Naive thymus-derived CD8-positive, alpha-beta T cell (primary cell): ENCODE measurements at regions not wholly inside any gene's neighbourhood (a gene's known extent, or its start where the extent isn't known, plus 50 kb on each side); places are given as distances from the start of the nearest gene placed in this dataset.

Source experiments
- ATAC-seq, 2 donors: fragments of 150-1000 bp; cut with Tn5 transposase in 1 of 2; sonication (Bioruptor Pico), chemical (Tn5 transposase) in 1 of 2; 1 replicate in 1 of 2; 2 replicates in 1 of 2; pipeline ENCODE4 v1.10.0; 2021; ENCODE audit warnings: mild to moderate bottlenecking in 2 of 2, moderate library complexity in 2 of 2
- POLR2A ChIA-PET: fragments of 350-600 bp; sonication (Branson Sonifier 250); formaldehyde crosslinking; loops from one replicate; lab custom pipeline; 2021; ENCODE audit warnings: antibody characterized with exemption; lab: Charles Lee
- DNase-seq, 10 donors: peaks; one replicate each; pipeline versions ENCODE4 v3.0.0 to v3.0.0-alpha.2; 2020 to 2022
- H3K27ac Mint-ChIP-seq, 10 donors: one replicate each; pipeline ENCODE4 v1.8.0; 2020 to 2022; ENCODE audit warnings: mild to moderate bottlenecking in 10 of 10, mixed read lengths in 10 of 10, moderate library complexity in 4 of 10, inconsistent platforms in 1 of 10
- H3K27me3 Mint-ChIP-seq, 5 donors: one replicate each; pipeline ENCODE4 v1.8.0; 2021 to 2022; ENCODE audit warnings: mixed read lengths in 5 of 5
- H3K36me3 Mint-ChIP-seq, 3 donors: one replicate each; pipeline ENCODE4 v1.8.0; 2020 to 2022; ENCODE audit warnings: mixed read lengths in 3 of 3, mild to moderate bottlenecking in 2 of 3, inconsistent platforms in 1 of 3
- H3K4me1 Mint-ChIP-seq, 4 donors: one replicate each; pipeline ENCODE4 v1.8.0; 2021 to 2022; ENCODE audit warnings: mixed read lengths in 4 of 4
- H3K4me3 Mint-ChIP-seq, 10 donors: one replicate each; pipeline ENCODE4 v1.8.0; 2020 to 2022; ENCODE audit warnings: mild to moderate bottlenecking in 10 of 10, mixed read lengths in 10 of 10, moderate library complexity in 6 of 10, inconsistent platforms in 1 of 10
- H3K9me3 Mint-ChIP-seq, 9 donors: one replicate each; pipeline ENCODE4 v1.8.0; 2020 to 2022; ENCODE audit warnings: mixed read lengths in 9 of 9, mild to moderate bottlenecking in 3 of 9, inconsistent platforms in 1 of 9, moderate library complexity in 1 of 9

GRCh38 chrX:138534410-138534809, 177.1 kb downstream of the FGF13 start:
- DNase-seq (no peak), ATAC-seq (no peak)
- H3K9me3 Mint-ChIP-seq: peaks cover 0 to 4% (median 0%) of the 10 kb centered on the region in 9 donors
- H3K27me3 Mint-ChIP-seq: no peaks in the 10 kb centered on the region
- no peak overlapping the region for H3K4me3 Mint-ChIP-seq
- POLR2A ChIA-PET: no interaction called here
- H3K27ac Mint-ChIP-seq: peak overlapping the region in 1 of 10 donors; percentile 56
- no peaks in the 10 kb centered on the region for H3K36me3 Mint-ChIP-seq
- peaks cover 0 to 1% (median 0%) of the 10 kb centered on the region in 4 donors for H3K4me1 Mint-ChIP-seq

DNA sequence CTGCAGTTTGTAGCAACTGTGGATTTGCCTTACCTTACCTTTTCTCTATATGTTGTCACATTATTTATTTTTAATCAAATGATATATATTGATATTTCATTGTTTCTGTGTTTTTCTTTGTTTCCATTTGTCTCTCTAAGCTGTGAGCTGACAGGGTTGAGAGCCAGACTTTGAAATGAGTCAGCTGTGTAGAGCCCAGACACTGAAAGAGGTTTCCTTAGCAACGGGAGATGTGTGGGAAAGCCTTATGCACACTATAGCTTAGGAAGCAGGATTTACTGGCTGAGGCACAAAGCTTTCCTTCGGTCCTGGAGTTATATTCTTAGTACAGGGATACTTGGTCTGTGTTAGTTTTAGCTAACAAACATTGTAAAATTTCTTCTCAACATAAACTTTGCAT, 192.2 kb downstream of the FGF13 start:
- DNase-seq (no peak), ATAC-seq (no peak)
- Mint-ChIP-seq H3K9me3 (peaks cover 0 to 10% (median 0%) of the 10 kb centered on the region in 9 donors), H3K27ac (no peak overlapping the region), H3K36me3 (no peaks in the 10 kb centered on the region), H3K4me1 (no peaks in the 10 kb centered on the region), H3K4me3 (no peak overlapping the region), H3K27me3 (peaks cover 0 to 2% (median 0%) of the 10 kb centered on the region in 5 donors)
- POLR2A ChIA-PET: no interaction called here

- no peaks in the 10 kb centered on the region for H3K36me3 Mint-ChIP-seq
- POLR2A ChIA-PET: no interaction called here
- no peak for ATAC-seq
- peaks cover 0 to 14% (median 0%) of the 10 kb centered on the region in 9 donors for H3K9me3 Mint-ChIP-seq
- H3K4me1 Mint-ChIP-seq: no peaks in the 10 kb centered on the region
- H3K27ac Mint-ChIP-seq: no peak overlapping the region
- DNase-seq: no peak
- peaks cover 0 to 2% (median 0%) of the 10 kb centered on the region in 5 donors for H3K27me3 Mint-ChIP-seq
- H3K4me3 Mint-ChIP-seq: no peak overlapping the region
Observed at GRCh38 chrX:138504273-138504672, 207.2 kb downstream of the FGF13 start.

GRCh38 chrX:138492371-138492770, 219.1 kb downstream of the FGF13 start:
- Mint-ChIP-seq H3K4me3 (no peak overlapping the region), H3K27ac (no peak overlapping the region), H3K4me1 (no peaks in the 10 kb centered on the region), H3K9me3 (peaks cover 0 to 3% (median 0%) of the 10 kb centered on the region in 9 donors), H3K27me3 (no peaks in the 10 kb centered on the region), H3K36me3 (no peaks in the 10 kb centered on the region)
- DNase-seq (no peak), ATAC-seq (no peak)
- POLR2A ChIA-PET: no interaction called here

- Mint-ChIP-seq H3K27me3 (no peaks in the 10 kb centered on the region), H3K27ac (no peak overlapping the region), H3K4me3 (no peak overlapping the region), H3K36me3 (no peaks in the 10 kb centered on the region), H3K9me3 (peaks cover 0 to 3% (median 0%) of the 10 kb centered on the region in 9 donors), H3K4me1 (no peaks in the 10 kb centered on the region)
- ATAC-seq: no peak
- POLR2A ChIA-PET: no interaction called here
- DNase-seq: no peak
Observed at GRCh38 chrX:138487866-138488265, 223.7 kb downstream of the FGF13 start.

DNA sequence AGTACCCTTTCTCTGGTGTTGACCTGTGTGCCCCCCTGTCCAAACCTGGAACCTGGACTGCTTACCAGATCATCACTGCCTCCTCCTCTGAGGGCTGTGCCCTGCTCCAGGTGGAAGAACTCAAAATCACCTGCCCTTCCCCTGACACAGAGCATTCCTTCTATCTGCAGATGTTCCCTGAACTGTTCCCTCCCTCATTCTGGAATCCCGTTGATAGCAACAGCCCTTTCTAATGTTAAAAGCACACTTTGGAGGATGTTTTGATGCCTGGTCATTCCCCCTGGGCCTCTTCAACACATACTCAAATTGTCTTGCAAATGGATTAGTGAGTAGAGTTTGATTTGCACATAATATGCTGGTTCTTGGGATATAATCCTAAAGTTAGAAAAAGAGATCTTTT, 225.8 kb downstream of the FGF13 start:
- no peak for ATAC-seq
- POLR2A ChIA-PET: no interaction called here
- Mint-ChIP-seq H3K27me3 (no peaks in the 10 kb centered on the region), H3K36me3 (no peaks in the 10 kb centered on the region), H3K4me3 (no peak overlapping the region), H3K9me3 (no peaks in the 10 kb centered on the region), H3K27ac (no peak overlapping the region), H3K4me1 (no peaks in the 10 kb centered on the region)
- DNase-seq: peak in 1 of 10 donors; percentile 49

- no peaks in the 10 kb centered on the region for H3K27me3 Mint-ChIP-seq
- no peak overlapping the region for H3K4me3 Mint-ChIP-seq
- H3K27ac Mint-ChIP-seq: no peak overlapping the region
- POLR2A ChIA-PET: no interaction called here
- ATAC-seq (no peak), DNase-seq (no peak)
- no peaks in the 10 kb centered on the region for H3K9me3 Mint-ChIP-seq
- no peaks in the 10 kb centered on the region for H3K4me1 Mint-ChIP-seq
- no peaks in the 10 kb centered on the region for H3K36me3 Mint-ChIP-seq
Observed at GRCh38 chrX:138485224-138485623, 226.3 kb downstream of the FGF13 start.

DNA sequence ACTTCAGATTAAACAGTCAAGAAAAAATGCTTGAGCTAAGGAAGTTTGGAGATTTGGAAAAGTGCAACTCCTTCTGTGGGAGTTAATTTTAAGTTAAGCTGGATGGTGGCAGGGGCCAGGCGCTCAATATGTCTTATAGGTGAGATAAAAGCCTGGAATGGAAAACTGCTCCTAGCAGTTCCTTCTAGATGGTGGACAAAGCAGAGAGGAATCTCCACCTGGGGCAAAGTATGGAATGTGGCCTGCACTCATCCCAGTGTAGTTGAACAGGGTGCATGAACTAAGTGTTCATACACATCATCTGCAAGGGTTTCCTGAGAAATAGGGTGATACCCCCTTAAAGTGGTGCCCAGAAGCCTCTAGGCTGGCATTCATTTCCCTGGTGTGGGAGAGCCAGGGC, 227.1 kb downstream of the FGF13 start:
- Mint-ChIP-seq H3K9me3 (no peaks in the 10 kb centered on the region), H3K36me3 (no peaks in the 10 kb centered on the region), H3K27ac (no peak overlapping the region), H3K4me1 (no peaks in the 10 kb centered on the region), H3K27me3 (no peaks in the 10 kb centered on the region), H3K4me3 (no peak overlapping the region)
- POLR2A ChIA-PET: no interaction called here
- DNase-seq: no peak
- ATAC-seq: no peak

GRCh38 chrX:138481649-138482048, 229.9 kb downstream of the FGF13 start:
- no peaks in the 10 kb centered on the region for H3K27me3 Mint-ChIP-seq
- H3K27ac Mint-ChIP-seq: no peak overlapping the region
- peaks cover 0 to 2% (median 0%) of the 10 kb centered on the region in 9 donors for H3K9me3 Mint-ChIP-seq
- H3K36me3 Mint-ChIP-seq: no peaks in the 10 kb centered on the region
- DNase-seq (no peak), ATAC-seq (no peak)
- no peaks in the 10 kb centered on the region for H3K4me1 Mint-ChIP-seq
- POLR2A ChIA-PET: no interaction called here
- H3K4me3 Mint-ChIP-seq: no peak overlapping the region

GRCh38 chrX:138463476-138463875, 248.0 kb downstream of the FGF13 start:
- no peak overlapping the region for H3K27ac Mint-ChIP-seq
- H3K36me3 Mint-ChIP-seq: no peaks in the 10 kb centered on the region
- no peak overlapping the region for H3K4me3 Mint-ChIP-seq
- H3K27me3 Mint-ChIP-seq: no peaks in the 10 kb centered on the region
- ATAC-seq: no peak
- no peaks in the 10 kb centered on the region for H3K4me1 Mint-ChIP-seq
- POLR2A ChIA-PET: no interaction called here
- peaks cover 0 to 15% (median 4%) of the 10 kb centered on the region in 9 donors for H3K9me3 Mint-ChIP-seq
- DNase-seq: no peak
